Hepatocyte (in vitro differentiated cells): ENCODE measurements at regions not wholly inside any gene's neighbourhood (a gene's known extent, or its start where the extent isn't known, plus 50 kb on each side); places are given as distances from the start of the nearest gene placed in this dataset.

Source experiments
- DNase-seq: peaks from one replicate; pipeline ENCODE4 v3.0.0-alpha.2; 2016; ENCODE audit warnings: low spot score
- H2AFZ ChIP-seq: fragments of 200-600 bp; sonication (generic); 2 replicates; pipeline ENCODE4 v1.6.0; 2016; ENCODE audit warnings: antibody characterized with exemption, mild to moderate bottlenecking
- H3K27ac ChIP-seq: fragments of 200-600 bp; sonication (generic); 2 replicates; pipeline ENCODE4 v1.5.1; 2016; ENCODE audit warnings: mild to moderate bottlenecking
- H3K27me3 ChIP-seq: fragments of 200-600 bp; sonication (generic); 2 replicates; pipeline ENCODE4 v1.6.1; 2016
- H3K36me3 ChIP-seq: fragments of 200-600 bp; sonication (generic); replicated peaks from 2 replicates; pipeline ENCODE4 v1.5.1; 2016; ENCODE audit warnings: low read depth; ENCODE audit not compliant: insufficient read depth
- H3K4me1 ChIP-seq: fragments of 200-600 bp; sonication (generic); 2 replicates; pipeline ENCODE4 v1.5.1; 2016; ENCODE audit warnings: mild to moderate bottlenecking, moderate library complexity; ENCODE audit not compliant: insufficient read depth
- H3K4me2 ChIP-seq: fragments of 200-600 bp; sonication (generic); 2 replicates; pipeline ENCODE4 v1.6.0; 2016
- H3K4me3 ChIP-seq: fragments of 200-600 bp; sonication (generic); 2 replicates; pipeline ENCODE4 v1.5.1; 2016; ENCODE audit warnings: mild to moderate bottlenecking
- H3K79me2 ChIP-seq: fragments of 200-600 bp; sonication (generic); 2 replicates; pipeline ENCODE4 v1.6.0; 2017; ENCODE audit warnings: mild to moderate bottlenecking
- H3K9me2 ChIP-seq: fragments of 200-600 bp; sonication (generic); replicated peaks from 2 replicates; pipeline ENCODE4 v1.6.0; 2017; ENCODE audit warnings: mild to moderate bottlenecking; ENCODE audit not compliant: insufficient read depth
- H3K9me3 ChIP-seq: fragments of 200-600 bp; sonication (generic); 2 replicates; pipeline ENCODE4 v1.5.1; 2016; ENCODE audit warnings: low read depth, mild to moderate bottlenecking
- H4K20me1 ChIP-seq: fragments of 200-600 bp; sonication (generic); 2 replicates; pipeline ENCODE4 v1.6.0; 2016; ENCODE audit warnings: mild to moderate bottlenecking; ENCODE audit not compliant: insufficient read depth, poor library complexity, severe bottlenecking
- CTCF ChIP-seq: fragments of 200-600 bp; sonication (generic); IDR thresholded peaks from 2 replicates; pipeline ENCODE4 v1.5.1; 2016; ENCODE audit warnings: antibody characterized with exemption, mild to moderate bottlenecking; ENCODE audit not compliant: poor library complexity
- EZH2 ChIP-seq: fragments of 200-600 bp; sonication (generic); IDR thresholded peaks from 2 replicates; pipeline ENCODE4 v1.6.1; 2016; ENCODE audit warnings: antibody characterized with exemption, mild to moderate bottlenecking, borderline replicate concordance
- EZH2phosphoT487 ChIP-seq: fragments of 200-600 bp; sonication (generic); IDR thresholded peaks from one replicate; pipeline ENCODE4 v1.6.1; 2018; ENCODE audit warnings: antibody characterized with exemption, mild to moderate bottlenecking, low read depth, moderate library complexity; ENCODE audit not compliant: unreplicated experiment, severe bottlenecking
- WGBS: methylation state at CpG from one replicate; pipeline ENCODE4 v1.1.6; 2016; ENCODE audit warnings: low lambda C conversion rate; ENCODE audit errors: missing lambda C conversion rate; 5-methylcytosine and 5-hydroxymethylcytosine counted together

DNA sequence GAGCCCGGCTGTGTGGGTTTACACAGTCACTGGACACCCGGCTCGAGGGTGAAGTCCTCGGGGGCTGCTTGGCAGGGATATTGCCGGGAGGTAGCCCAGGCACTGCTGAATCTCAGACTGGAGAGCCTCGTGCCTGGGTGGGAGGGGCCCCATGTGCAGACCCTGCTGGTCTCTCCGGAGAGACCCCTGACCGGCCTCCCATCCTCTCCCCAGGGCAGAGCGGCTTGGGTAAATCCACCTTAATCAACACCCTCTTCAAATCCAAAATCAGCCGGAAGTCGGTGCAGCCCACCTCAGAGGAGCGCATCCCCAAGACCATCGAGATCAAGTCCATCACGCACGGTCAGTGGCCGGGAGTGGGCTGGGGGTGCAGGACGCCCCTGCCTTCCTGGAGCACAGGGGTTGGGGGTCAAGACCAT lies 346.5 kb downstream of the SEC14L1 start:
- H2AFZ ChIP-seq = no peak overlapping the region
- no peaks in the 10 kb centered on the region for H3K4me1 ChIP-seq
- H3K79me2 ChIP-seq = peaks cover 38% of the 10 kb centered on the region
- H4K20me1 ChIP-seq = peaks cover 27% of the 10 kb centered on the region
- H3K4me2 ChIP-seq = no peak overlapping the region
- DNase-seq = no peak
- WGBS = 92% methylated on average over 17 of the region's 17 CpGs
- H3K9me3 ChIP-seq = no peaks in the 10 kb centered on the region
- no peaks in the 10 kb centered on the region for H3K9me2 ChIP-seq
- no peak overlapping the region for H3K4me3 ChIP-seq
- no peak for TF ChIP-seq CTCF
- TF ChIP-seq EZH2phosphoT487 = no peak
- TF ChIP-seq EZH2 = no peak
- no peaks in the 10 kb centered on the region for H3K27me3 ChIP-seq
- no peak overlapping the region for H3K27ac ChIP-seq
- H3K36me3 ChIP-seq = no peaks in the 10 kb centered on the region

DNA sequence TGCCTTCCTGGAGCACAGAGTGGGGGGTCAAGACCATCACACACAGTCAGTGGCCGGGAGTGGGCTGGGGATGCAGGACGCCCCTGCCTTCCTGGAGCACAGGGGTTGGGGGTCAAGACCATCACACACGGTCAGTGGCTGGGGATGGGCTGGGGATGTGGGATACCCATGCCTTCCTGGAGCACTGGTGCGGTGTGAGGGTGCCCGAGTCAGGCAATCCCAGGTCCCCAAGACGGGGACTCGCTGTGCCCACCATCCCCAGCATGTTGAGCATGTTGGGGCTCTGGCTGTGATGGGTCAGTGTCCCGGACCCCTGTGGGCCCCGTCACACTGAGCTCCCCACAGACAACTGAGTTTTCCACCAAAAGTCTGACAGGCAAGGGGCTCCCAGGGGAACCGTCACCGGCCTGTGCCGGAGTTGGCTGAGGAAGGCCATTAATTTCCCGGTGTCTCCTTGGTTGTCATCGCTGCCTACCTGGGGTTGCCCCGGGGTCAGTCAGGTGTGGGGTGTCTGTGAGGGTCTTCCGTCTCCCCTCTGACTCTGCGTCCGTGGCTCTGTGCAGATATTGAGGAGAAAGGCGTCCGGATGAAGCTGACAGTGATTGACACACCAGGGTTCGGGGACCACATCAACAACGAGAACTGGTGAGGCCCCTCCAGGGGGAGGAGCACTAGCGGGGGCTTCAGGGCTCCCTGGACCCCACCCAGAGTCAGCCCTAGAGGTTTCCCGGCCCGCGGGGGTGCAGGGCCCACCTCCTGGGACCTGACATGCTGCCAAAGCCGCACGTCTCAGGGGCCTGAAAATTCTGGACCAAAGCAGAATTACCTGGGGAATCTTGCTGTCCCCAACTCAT lies 347.1 kb downstream of the SEC14L1 start:
- Histone ChIP-seq H3K9me3 (no peaks in the 10 kb centered on the region), H3K36me3 (no peaks in the 10 kb centered on the region), H3K27ac (no peak overlapping the region), H2AFZ (no peak overlapping the region), H3K27me3 (no peaks in the 10 kb centered on the region), H3K4me1 (no peaks in the 10 kb centered on the region), H4K20me1 (peaks cover 20% of the 10 kb centered on the region), H3K9me2 (no peaks in the 10 kb centered on the region), H3K79me2 (peaks cover 31% of the 10 kb centered on the region), H3K4me2 (no peak overlapping the region), H3K4me3 (no peak overlapping the region)
- 95% methylated on average over 26 of the region's 28 CpGs for WGBS
- TF ChIP-seq CTCF (no peak), EZH2 (no peak), EZH2phosphoT487 (no peak)
- no peak for DNase-seq

- no peaks in the 10 kb centered on the region for H3K9me3 ChIP-seq
- H2AFZ ChIP-seq = no peak overlapping the region
- H3K27me3 ChIP-seq = no peaks in the 10 kb centered on the region
- no peaks in the 10 kb centered on the region for H3K36me3 ChIP-seq
- H3K4me2 ChIP-seq = no peak overlapping the region
- 95% methylated on average over 25 of the region's 25 CpGs for WGBS
- no peaks in the 10 kb centered on the region for H3K4me1 ChIP-seq
- peaks cover 15% of the 10 kb centered on the region for H4K20me1 ChIP-seq
- H3K4me3 ChIP-seq = no peak overlapping the region
- H3K27ac ChIP-seq = no peak overlapping the region
- no peaks in the 10 kb centered on the region for H3K9me2 ChIP-seq
- peaks cover 23% of the 10 kb centered on the region for H3K79me2 ChIP-seq
- TF ChIP-seq EZH2 = no peak
- TF ChIP-seq CTCF = no peak
- no peak for TF ChIP-seq EZH2phosphoT487
- no peak for DNase-seq
Observed at GRCh38 chr17:77488531-77489238, 347.9 kb downstream of the SEC14L1 start.
